ENCODE measurements at regions not wholly inside any gene's neighbourhood (a gene's known extent, or its start where the extent isn't known, plus 50 kb on each side); places are given as distances from the start of the nearest gene placed in this dataset.

DNA sequence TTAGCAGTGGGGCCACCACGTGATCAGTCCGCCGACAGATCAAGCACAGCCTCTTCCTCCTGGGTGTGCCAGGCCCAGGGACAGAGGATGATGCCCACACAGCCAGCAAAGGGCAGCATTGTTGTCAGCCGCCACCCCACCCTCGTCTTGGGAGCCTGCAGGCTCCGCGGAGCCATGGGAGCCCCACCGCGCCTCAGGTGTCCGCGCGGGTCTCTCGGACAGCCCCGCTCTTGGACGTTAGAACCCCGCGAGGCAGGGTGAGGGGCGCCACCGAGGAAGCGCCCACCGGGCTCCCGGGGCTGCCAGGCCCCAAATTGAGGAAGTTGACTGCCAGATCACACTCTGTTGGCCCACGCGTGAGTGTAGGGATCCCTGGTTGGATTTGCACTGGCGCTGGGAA, 83.9 kb upstream of the MS4A8 start:
- TF ChIP-seq, protein P1, sequence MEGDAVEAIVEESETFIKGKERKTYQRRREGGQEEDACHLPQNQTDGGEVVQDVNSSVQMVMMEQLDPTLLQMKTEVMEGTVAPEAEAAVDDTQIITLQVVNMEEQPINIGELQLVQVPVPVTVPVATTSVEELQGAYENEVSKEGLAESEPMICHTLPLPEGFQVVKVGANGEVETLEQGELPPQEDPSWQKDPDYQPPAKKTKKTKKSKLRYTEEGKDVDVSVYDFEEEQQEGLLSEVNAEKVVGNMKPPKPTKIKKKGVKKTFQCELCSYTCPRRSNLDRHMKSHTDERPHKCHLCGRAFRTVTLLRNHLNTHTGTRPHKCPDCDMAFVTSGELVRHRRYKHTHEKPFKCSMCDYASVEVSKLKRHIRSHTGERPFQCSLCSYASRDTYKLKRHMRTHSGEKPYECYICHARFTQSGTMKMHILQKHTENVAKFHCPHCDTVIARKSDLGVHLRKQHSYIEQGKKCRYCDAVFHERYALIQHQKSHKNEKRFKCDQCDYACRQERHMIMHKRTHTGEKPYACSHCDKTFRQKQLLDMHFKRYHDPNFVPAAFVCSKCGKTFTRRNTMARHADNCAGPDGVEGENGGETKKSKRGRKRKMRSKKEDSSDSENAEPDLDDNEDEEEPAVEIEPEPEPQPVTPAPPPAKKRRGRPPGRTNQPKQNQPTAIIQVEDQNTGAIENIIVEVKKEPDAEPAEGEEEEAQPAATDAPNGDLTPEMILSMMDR (conservative IDR thresholded peaks at IDR 0.05; ENCODE audit: low read depth, low read length) = no peak
- no peak for TF ChIP-seq EZH2 (IDR thresholded peaks at IDR 0.05; ENCODE audit: borderline replicate concordance, low read depth, low read length, poor library complexity, severe bottlenecking)

Data from A673 (cell line).